ENCODE measurements at regions not wholly inside any gene's neighbourhood (a gene's known extent, or its start where the extent isn't known, plus 50 kb on each side); places are given as distances from the start of the nearest gene placed in this dataset.

- H4K20me1 ChIP-seq (ENCODE audit: insufficient read depth), result no peaks in the 10 kb centered on the region
- H3K9ac ChIP-seq, result no peak overlapping the region
- H3K4me3 ChIP-seq (IDR thresholded peaks at IDR 0.05; ENCODE audit: insufficient read depth, low read depth, low read length), result no peak overlapping the region
- no peak overlapping the region for H3K4me2 ChIP-seq
- no peaks in the 10 kb centered on the region for H3K79me2 ChIP-seq (ENCODE audit: insufficient read depth, low read depth)
- no peak overlapping the region for H3K27ac ChIP-seq
- TF ChIP-seq CTCF (conservative IDR thresholded peaks at IDR 0.05; ENCODE audit: low read depth, low read length), result no peak
- H2AFZ ChIP-seq (ENCODE audit: low read depth), result no peak overlapping the region
- H3K4me1 ChIP-seq (ENCODE audit: low read depth, poor library complexity, severe bottlenecking), result no peaks in the 10 kb centered on the region
- H3K36me3 ChIP-seq (ENCODE audit: insufficient read depth), result no peaks in the 10 kb centered on the region
- H3K27me3 ChIP-seq (ENCODE audit: insufficient read depth, low read depth), result no peaks in the 10 kb centered on the region
These were observed 468.7 kb upstream of the CDH7 start for GRCh38 chr18:65282096-65282495.

GRCh38 chr18:65279668-65280305 is 471.0 kb upstream of the CDH7 start:
- H3K4me1 ChIP-seq (ENCODE audit: low read depth, poor library complexity, severe bottlenecking), result no peaks in the 10 kb centered on the region
- no peak overlapping the region for H2AFZ ChIP-seq (ENCODE audit: low read depth)
- H3K27me3 ChIP-seq (ENCODE audit: insufficient read depth, low read depth), result no peaks in the 10 kb centered on the region
- H3K4me3 ChIP-seq (IDR thresholded peaks at IDR 0.05; ENCODE audit: insufficient read depth, low read depth, low read length), result no peak overlapping the region
- TF ChIP-seq CTCF (conservative IDR thresholded peaks at IDR 0.05; ENCODE audit: low read depth, low read length), result no peak
- H3K9ac ChIP-seq, result no peak overlapping the region
- no peaks in the 10 kb centered on the region for H3K79me2 ChIP-seq (ENCODE audit: insufficient read depth, low read depth)
- H4K20me1 ChIP-seq (ENCODE audit: insufficient read depth), result no peaks in the 10 kb centered on the region
- H3K4me2 ChIP-seq, result no peak overlapping the region
- H3K36me3 ChIP-seq (ENCODE audit: insufficient read depth), result no peaks in the 10 kb centered on the region
- H3K27ac ChIP-seq, result no peak overlapping the region

DNA sequence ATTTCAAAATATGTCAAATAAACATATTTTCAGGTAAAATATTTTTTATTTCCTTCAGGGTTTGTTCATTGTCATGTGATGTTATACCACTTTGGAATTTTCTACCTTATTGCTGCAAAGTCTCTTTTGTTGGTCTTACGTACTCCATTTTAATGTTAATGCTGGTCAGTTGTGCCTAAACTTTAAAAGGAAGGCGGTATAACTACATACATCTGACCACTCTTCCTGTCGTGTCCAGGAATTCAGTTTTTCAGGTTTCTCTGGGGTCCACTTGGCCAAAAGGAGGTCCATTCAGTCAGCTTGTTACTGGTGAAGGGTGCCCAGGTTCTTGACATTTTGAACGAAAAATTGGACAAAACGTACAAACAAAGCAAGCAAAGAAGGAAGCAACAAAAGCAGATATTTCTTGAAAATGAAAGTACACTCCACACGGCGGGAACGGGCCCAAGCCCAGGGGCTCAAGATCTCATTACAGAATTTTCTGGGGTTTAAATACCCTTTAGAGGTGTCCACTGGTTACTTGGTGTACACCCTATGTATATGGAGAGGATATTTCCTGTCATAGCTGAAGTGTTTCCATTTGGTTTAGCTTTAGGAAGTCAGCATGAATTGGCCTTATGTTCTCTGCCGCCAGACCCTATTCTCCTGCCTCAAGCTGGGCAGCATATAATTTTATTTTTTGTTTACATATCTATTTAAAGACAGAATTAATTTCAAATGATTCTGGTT is 471.7 kb upstream of the CDH7 start:
- no peaks in the 10 kb centered on the region for H3K4me1 ChIP-seq (ENCODE audit: low read depth, poor library complexity, severe bottlenecking)
- no peaks in the 10 kb centered on the region for H3K36me3 ChIP-seq (ENCODE audit: insufficient read depth)
- no peak overlapping the region for H3K27ac ChIP-seq
- H3K9ac ChIP-seq, result no peak overlapping the region
- no peak overlapping the region for H3K4me3 ChIP-seq (IDR thresholded peaks at IDR 0.05; ENCODE audit: insufficient read depth, low read depth, low read length)
- no peaks in the 10 kb centered on the region for H3K27me3 ChIP-seq (ENCODE audit: insufficient read depth, low read depth)
- no peak overlapping the region for H3K4me2 ChIP-seq
- H2AFZ ChIP-seq (ENCODE audit: low read depth), result no peak overlapping the region
- no peaks in the 10 kb centered on the region for H3K79me2 ChIP-seq (ENCODE audit: insufficient read depth, low read depth)
- H4K20me1 ChIP-seq (ENCODE audit: insufficient read depth), result no peaks in the 10 kb centered on the region
- TF ChIP-seq CTCF (conservative IDR thresholded peaks at IDR 0.05; ENCODE audit: low read depth, low read length), result no peak

- Histone ChIP-seq H2AFZ (ENCODE audit: low read depth) (no peak overlapping the region), H3K4me2 (no peak overlapping the region), H3K4me1 (ENCODE audit: low read depth, poor library complexity, severe bottlenecking) (no peaks in the 10 kb centered on the region), H3K27me3 (ENCODE audit: insufficient read depth, low read depth) (no peaks in the 10 kb centered on the region), H3K27ac (no peak overlapping the region), H3K79me2 (ENCODE audit: insufficient read depth, low read depth) (no peaks in the 10 kb centered on the region), H3K4me3 (IDR thresholded peaks at IDR 0.05; ENCODE audit: insufficient read depth, low read depth, low read length) (no peak overlapping the region), H4K20me1 (ENCODE audit: insufficient read depth) (no peaks in the 10 kb centered on the region), H3K36me3 (ENCODE audit: insufficient read depth) (no peaks in the 10 kb centered on the region), H3K9ac (no peak overlapping the region)
- no peak for TF ChIP-seq CTCF (conservative IDR thresholded peaks at IDR 0.05; ENCODE audit: low read depth, low read length)
These were observed 481.4 kb upstream of the CDH7 start for GRCh38 chr18:65269375-65269774.

Data from KMS-11 (cell line).